Right lobe of liver (tissue), 4 donors: ENCODE measurements at regions not wholly inside any gene's neighbourhood (a gene's known extent, or its start where the extent isn't known, plus 50 kb on each side); places are given as distances from the start of the nearest gene placed in this dataset.

Experiments used
- CTCF ChIP-seq, 4 donors: fragments of 200-600 bp in 3 of 4; fragments of 450-650 bp in 1 of 4; IDR thresholded peaks; one replicate each; pipeline versions ENCODE4 v1.5.1 to v1.8.0; 2016 to 2022; ENCODE audit warnings: antibody characterized with exemption in 4 of 4, mild to moderate bottlenecking in 2 of 4
- POLR2A ChIP-seq: fragments of 450-650 bp; IDR thresholded peaks from one replicate; pipeline ENCODE4 v1.6.1; 2017; ENCODE audit warnings: antibody characterized with exemption, mild to moderate bottlenecking
- donor health status: DM: no; HTN: no; CAD: no.
- donor health status: DM: no; HTN: no; CAD: no.
- donor health status: DM: no; HTN: yes; CAD: no.

- no peak for TF ChIP-seq CTCF (IDR thresholded peaks at IDR 0.05)
- no peak for TF ChIP-seq POLR2A
Observed at GRCh38 chr5:38167562-38167996, 90.8 kb upstream of the EGFLAM start.
